Neural cell (in vitro differentiated cells): ENCODE measurements at regions not wholly inside any gene's neighbourhood (a gene's known extent, or its start where the extent isn't known, plus 50 kb on each side); places are given as distances from the start of the nearest gene placed in this dataset.

Source experiments
- EP300 ChIP-seq: fragments of 450-650 bp; conservative IDR thresholded peaks from 2 replicates; pipeline ENCODE4 v1.6.1; 2014; ENCODE audit warnings: antibody characterized with exemption, mild to moderate bottlenecking, moderate library complexity; ENCODE audit not compliant: poor library complexity, severe bottlenecking
- EZH2 ChIP-seq: fragments of 200-600, 300-800 bp; shearing (Covaris generic), sonication (generic); IDR thresholded peaks from 2 replicates; pipeline ENCODE4 v1.6.1; 2014; ENCODE audit warnings: antibody characterized with exemption, low read length, borderline replicate concordance, mild to moderate bottlenecking; ENCODE audit not compliant: insufficient read depth, poor library complexity, severe bottlenecking
- POLR2AphosphoS5 ChIP-seq: IDR thresholded peaks from 2 replicates; pipeline ENCODE4 v1.6.1; 2012
- RAD21 ChIP-seq: fragments of 450-650 bp; conservative IDR thresholded peaks from 2 replicates; pipeline ENCODE4 v1.6.1; 2014; ENCODE audit warnings: antibody characterized with exemption, mild to moderate bottlenecking, moderate library complexity
- TAF1 ChIP-seq: IDR thresholded peaks from 2 replicates; pipeline ENCODE4 v1.6.1; 2012; ENCODE audit warnings: low read depth
- TF ChIP-seq, protein P1 (sequence below): fragments of 450-650 bp; IDR thresholded peaks from 2 replicates; pipeline ENCODE4 v1.5.1; 2014; ENCODE audit warnings: antibody characterized with exemption, mild to moderate bottlenecking, moderate library complexity; ENCODE audit not compliant: poor library complexity, severe bottlenecking
- TF ChIP-seq, protein P2 (sequence below): IDR thresholded peaks from 2 replicates; pipeline ENCODE4 v1.6.1; 2012; ENCODE audit warnings: borderline replicate concordance

DNA sequence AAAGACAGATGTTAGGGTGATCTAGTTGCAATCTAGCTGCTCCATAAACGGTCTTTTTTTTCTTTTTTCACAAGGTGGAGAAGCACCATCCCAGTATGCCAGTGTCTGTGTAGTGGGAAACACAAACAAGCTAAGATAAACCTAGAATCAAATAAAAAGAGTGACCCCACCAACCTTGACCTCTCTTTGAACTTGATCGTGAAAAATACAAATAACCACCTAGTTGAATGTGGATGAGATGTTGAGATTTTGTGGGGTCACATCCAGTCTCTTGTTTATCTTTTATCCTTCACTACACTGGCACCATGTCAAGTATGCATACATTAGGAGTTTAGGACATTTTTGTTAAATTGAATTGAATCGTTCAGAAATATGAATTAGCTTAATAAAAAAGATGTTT is 194.6 kb upstream of the EYA4 start:
- TF ChIP-seq TAF1 (no peak), RAD21 (no peak), EP300 (no peak), EZH2 (no peak), POLR2AphosphoS5 (no peak)
- TF ChIP-seq, protein P1, sequence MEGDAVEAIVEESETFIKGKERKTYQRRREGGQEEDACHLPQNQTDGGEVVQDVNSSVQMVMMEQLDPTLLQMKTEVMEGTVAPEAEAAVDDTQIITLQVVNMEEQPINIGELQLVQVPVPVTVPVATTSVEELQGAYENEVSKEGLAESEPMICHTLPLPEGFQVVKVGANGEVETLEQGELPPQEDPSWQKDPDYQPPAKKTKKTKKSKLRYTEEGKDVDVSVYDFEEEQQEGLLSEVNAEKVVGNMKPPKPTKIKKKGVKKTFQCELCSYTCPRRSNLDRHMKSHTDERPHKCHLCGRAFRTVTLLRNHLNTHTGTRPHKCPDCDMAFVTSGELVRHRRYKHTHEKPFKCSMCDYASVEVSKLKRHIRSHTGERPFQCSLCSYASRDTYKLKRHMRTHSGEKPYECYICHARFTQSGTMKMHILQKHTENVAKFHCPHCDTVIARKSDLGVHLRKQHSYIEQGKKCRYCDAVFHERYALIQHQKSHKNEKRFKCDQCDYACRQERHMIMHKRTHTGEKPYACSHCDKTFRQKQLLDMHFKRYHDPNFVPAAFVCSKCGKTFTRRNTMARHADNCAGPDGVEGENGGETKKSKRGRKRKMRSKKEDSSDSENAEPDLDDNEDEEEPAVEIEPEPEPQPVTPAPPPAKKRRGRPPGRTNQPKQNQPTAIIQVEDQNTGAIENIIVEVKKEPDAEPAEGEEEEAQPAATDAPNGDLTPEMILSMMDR = no peak
- TF ChIP-seq, protein P2, sequence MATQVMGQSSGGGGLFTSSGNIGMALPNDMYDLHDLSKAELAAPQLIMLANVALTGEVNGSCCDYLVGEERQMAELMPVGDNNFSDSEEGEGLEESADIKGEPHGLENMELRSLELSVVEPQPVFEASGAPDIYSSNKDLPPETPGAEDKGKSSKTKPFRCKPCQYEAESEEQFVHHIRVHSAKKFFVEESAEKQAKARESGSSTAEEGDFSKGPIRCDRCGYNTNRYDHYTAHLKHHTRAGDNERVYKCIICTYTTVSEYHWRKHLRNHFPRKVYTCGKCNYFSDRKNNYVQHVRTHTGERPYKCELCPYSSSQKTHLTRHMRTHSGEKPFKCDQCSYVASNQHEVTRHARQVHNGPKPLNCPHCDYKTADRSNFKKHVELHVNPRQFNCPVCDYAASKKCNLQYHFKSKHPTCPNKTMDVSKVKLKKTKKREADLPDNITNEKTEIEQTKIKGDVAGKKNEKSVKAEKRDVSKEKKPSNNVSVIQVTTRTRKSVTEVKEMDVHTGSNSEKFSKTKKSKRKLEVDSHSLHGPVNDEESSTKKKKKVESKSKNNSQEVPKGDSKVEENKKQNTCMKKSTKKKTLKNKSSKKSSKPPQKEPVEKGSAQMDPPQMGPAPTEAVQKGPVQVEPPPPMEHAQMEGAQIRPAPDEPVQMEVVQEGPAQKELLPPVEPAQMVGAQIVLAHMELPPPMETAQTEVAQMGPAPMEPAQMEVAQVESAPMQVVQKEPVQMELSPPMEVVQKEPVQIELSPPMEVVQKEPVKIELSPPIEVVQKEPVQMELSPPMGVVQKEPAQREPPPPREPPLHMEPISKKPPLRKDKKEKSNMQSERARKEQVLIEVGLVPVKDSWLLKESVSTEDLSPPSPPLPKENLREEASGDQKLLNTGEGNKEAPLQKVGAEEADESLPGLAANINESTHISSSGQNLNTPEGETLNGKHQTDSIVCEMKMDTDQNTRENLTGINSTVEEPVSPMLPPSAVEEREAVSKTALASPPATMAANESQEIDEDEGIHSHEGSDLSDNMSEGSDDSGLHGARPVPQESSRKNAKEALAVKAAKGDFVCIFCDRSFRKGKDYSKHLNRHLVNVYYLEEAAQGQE = no peak
